LoVo (cell line): ENCODE measurements at regions not wholly inside any gene's neighbourhood (a gene's known extent, or its start where the extent isn't known, plus 50 kb on each side); places are given as distances from the start of the nearest gene placed in this dataset.

ENCODE experiments used
- DNase-seq: peaks from one replicate; pipeline ENCODE4 v3.0.0-alpha.2; 2016; ENCODE audit warnings: low spot score

DNA sequence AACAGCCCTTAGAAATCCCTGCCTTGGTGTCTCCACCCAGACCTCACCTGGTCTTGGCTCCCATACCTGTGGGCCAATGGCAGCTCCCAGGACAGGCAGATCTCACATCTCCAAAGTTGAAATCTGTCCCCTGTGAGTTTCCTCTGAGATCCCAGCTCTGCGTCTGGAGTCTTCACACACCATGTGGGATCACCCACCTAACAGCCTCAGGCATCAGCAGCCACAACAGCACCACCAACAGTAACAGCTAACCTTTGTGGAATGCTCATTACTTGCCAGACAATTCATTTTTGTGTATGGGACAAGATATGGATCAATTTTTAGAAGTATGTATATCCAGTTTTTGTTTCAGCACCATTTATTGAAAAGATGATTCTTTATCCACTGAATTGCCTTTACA lies 523.2 kb downstream of the MATN1 start:
- DNase-seq, result no peak

DNA sequence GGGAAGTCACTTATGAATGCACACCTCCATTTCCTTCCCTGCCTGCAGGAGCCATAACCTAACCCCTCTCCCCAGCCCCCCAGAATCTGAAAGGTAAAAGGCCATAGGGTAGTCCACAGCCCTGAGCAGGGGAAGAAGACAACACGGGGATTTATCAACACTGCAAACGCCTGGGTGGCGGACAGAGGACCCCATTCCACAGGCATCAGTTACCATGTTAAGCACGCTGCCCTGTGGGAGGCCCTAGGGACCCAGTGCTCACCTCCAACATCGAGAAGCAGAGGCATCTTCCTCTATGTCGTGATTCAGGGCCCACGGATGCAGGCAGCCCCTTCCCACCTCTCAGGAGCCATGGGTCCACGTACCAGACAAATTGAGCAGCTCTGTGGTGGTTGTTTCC lies 523.8 kb downstream of the MATN1 start:
- DNase-seq, result no peak

DNA sequence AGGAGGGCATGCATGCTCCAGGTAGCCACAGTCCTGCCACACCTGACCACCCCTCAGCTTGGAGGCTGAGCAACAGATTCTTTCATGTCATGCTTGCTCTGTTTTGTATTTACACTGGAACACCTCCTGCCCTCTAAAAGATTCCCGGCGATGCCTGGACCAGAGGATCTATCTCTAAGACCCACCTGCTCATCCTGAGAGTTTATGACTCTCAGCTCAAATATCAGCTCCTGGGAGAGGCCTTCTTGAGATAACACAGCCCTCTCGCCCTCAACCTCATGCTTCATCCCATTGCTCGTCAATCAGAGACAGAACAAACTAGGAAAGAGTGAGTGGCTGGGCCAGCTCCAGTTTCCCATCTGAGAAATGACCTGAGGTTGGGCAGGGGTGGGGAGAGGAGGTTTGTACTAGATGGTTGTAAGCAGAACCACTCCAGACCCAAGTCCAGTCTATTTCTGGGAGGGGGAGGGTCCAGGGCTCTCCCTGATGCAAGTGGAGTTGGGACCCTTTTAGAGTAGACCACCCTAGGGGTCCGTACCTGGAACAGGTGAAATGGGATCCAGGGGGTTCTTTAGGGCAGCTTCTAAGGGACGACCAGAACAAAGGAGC lies 524.5 kb downstream of the MATN1 start:
- DNase-seq, result no peak

DNA sequence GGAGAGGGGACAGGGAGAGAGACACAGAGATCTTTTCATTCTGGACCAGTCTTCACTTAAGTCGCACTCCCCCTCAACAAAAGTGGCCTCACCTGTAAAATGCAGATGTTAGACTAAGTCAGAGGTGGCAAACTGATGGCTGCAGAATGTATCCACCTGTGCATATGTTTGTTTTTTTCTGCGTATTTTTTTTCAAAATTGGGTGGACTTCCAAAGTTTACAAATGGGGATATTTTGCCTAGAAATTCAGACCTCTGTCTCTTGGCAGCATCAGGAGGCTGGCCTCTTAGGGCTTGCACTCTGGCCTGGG lies 525.0 kb downstream of the MATN1 start:
- DNase-seq, result no peak

DNA sequence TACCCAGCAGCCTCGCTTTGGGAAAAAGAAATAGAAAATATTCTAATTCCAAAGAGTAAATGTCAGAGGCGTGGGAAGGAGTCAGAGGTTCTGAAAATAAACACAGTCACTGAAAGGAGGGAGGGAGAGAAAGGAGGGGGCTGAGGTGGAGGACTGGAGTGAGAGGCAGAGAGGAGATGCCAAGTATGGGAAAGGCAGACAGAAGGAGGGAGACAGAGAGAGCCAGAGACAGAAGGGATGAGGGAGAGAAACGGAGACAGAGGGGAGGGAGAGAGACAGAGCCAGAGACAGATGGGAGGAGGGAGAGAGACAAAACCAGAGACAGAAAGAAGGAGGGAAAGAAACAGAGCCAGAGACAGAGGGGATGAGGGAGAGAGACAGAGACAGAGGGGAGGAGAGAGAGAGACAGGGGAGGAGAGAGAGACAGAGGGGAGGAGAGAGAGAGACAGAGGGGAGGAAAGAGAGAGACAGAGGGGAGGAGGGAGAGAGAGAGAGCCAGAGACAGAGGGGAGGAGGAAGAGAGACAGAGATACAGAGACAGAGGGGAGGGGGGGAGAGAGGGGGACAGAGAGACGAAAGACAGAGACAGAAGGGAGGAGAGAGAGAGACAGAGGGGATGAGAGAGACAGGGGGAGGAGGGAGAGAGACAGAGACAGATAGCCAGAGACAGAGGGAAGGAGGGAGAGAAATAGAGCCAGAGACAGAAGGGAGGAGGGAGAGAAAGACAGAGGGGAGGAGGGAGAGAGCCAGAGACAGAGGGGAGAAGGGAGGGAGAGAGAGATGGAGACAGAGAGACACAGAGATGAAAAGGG lies 525.5 kb downstream of the MATN1 start:
- no peak for DNase-seq

DNA sequence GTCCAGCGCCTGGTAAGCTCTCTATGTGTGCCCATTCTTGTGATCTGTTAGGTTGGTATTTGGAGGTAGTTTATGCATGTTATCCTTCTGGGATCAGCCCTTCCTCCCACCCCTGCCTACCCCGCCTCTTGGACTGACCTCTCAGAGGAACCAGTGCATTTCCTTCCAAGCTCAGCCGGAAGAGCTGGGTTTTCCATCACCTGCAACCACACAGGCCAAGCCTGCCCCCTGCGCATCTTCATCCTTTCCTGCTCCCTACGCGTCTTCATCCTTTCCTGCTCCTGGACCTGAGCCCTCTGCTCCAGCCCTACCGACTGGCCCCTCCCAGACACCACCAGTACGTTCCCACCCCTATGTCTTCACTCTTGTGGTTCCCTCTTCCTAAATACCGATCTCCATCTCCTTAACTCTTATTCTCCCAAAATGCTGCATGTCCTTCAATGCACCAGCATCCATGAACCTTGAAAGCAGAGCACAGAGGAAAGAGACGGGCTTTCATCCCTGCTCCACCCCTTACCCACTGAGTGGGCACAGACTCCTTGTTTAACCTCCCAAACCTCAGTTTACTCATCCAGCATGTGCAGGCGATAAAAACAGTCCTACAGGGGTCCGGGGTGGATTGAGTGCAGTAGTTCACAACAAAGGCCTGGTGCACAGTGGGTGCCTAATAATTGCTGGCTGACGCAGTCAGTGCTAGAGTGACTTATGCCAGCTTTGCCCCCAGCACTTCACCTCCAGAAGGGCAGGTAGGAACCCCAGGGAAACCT lies 526.3 kb downstream of the MATN1 start:
- DNase-seq, result no peak

DNA sequence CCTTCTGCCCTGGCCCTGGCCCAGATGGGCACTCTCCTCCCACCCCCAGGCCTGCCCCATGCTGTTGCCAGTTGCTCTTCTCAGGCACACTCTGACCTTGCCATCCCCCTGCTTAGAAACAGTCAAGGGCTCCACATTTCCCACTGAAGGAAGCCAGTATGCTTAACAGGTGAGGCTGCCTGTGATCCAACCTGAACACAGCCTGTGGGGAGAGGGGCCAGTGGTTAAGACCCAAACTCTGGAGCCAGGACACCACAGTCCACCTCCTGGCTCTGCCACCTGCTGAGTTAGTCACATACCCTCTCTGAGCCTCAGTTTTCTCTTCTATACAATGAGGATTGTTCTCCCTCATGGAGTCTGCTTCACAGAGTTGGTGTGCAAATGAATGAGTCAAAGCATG lies 526.9 kb downstream of the MATN1 start:
- DNase-seq, result no peak

DNA sequence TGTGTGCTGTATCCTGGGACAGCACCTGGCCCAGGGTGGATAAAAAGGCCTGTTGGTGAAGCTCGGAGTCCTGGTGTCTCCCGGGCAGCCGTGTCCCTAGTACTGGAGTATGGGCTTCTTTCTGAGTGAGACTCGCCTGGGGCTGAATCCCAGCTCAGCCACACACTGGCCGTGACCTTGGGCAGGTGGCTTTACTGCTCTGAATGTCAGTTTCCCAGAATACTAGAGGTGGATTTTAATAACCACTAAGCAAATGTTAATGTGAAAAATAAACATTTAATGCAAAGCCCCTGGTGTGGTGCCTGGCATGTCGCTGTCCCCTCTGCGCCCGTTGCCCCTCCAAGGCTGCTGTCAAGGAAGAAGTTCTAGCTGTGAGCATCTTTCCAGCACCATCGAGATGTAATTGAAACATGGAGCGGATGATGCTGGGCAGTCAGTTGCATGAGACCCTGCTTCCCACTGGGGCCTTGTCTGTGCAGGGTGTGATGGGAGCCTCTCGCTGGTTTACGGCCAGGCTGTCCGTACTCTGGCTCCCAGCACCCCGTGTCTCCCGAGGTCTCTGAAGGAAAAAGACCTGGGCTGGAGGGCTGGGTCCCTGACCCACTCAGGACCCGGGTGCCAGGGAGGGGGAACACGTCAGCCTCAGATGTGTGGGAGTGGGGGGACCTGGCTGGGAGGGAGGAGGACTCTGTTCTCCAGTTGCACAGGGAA lies 527.8 kb downstream of the MATN1 start:
- no peak for DNase-seq

DNA sequence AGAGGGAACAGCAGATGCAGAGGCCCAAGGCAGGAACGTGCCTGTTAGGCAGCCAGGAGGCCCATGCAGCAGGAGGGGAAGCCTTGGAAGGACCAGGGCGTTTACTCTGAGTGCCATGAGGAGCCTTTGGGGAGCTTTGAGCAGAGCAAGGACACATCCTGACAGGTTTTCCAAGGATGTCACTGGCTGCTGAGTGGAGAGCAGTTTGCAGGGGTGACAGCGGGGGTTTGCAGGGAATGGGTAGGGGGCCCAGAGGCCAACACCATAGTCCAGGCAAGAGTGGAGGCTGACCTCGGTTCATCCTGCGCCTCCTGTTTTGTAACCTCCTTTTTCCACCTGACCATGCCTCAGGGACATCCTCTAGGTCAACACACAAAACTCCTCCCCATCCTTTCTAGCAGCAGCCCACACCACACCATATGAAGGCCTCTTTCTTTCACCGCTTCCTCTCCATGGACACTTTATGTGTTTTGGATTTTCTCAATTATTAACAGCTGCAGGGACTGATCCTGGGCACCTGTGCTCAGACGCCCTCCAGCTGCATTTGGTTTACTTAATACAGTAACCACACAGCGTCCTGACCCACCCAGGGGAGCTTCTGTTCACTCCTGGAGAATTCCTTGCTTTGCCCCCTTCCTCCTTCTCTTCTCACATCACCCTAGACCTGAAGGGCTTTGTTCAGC lies 528.5 kb downstream of the MATN1 start:
- no peak for DNase-seq

DNA sequence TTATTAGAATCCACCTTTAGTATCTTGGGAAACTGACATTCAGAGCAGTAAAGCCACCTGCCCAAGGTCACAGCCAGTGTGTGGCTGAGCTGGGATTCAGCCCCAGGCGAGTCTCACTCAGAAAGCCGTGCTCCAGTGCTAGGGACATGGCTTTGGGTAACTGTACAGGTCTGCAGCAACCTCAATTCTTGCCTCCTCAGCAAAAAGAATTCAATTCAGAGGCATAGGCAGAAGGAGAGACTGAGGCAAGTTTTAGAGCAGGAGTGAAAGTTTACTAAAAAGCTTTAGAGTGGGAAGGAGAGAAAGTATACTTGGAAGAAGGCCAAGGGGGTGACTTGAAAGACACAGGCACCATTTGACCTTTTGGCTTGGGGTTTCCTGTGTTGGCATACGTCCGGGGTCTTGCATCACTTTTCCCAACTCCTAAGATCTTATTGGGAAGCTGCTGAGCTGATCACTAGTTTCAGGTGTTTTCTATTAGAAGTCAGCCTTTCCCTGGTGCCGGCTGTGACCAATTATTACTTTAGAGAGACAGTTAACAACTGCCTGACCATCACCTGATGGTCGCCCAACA lies 529.3 kb downstream of the MATN1 start:
- DNase-seq, result no peak

DNA sequence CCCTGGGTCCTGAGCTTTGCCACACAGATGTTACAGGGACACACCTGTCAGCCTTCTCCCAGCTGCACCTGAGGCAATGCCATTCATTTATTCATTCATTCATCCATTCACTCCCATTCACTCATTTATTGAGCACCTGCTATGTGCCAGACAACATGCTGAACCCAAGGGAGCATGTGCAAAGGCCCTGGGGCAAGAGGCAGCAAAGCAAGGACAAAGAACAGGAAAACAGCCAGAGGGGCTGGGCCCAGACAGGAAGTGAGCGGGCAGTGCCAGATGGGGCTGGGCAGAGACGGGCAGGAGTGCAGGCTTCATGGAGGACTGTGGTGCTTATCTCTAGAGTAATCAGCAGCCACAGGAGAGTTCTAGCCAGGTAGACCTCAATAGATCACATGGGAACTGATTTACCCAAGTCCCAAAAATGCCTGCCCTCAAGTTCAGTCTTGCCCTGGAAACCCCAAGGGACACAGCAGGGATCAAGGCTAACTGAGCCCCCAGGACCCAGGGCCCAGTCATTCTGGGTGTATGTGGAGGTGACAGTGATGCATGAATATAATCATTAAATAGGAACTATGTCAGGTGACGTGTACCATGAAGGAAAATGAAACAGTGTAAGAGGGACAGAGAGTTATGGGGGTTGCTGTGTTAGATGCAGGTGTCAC lies 530.3 kb downstream of the MATN1 start:
- DNase-seq, result no peak

DNA sequence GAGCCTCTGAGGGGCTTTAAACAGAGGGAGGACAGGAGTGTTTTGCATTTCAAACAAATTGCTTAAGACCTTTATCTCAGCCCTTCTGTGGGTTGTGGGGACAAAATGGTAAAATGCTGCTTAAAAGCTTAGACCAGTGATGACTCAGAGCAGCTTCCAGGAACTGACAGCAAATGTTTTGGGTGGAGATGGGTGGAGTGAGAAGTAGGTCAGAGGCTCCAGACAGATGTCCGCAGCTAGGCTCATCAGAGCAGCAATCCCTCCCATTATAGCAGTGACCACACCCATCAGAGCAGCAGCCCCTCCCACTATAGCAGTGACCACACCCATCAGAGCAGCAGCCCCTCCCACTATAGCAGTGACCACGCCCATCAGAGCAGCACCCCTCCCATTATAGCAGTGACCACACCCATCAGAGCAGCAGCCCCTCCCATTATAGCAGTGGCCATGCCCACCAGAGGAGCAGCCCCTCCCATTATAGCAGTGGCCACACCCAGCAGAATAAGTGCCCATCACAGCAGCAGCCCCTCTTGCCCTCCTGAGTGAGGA lies 532.2 kb downstream of the MATN1 start:
- DNase-seq, result peak; percentile 5

DNA sequence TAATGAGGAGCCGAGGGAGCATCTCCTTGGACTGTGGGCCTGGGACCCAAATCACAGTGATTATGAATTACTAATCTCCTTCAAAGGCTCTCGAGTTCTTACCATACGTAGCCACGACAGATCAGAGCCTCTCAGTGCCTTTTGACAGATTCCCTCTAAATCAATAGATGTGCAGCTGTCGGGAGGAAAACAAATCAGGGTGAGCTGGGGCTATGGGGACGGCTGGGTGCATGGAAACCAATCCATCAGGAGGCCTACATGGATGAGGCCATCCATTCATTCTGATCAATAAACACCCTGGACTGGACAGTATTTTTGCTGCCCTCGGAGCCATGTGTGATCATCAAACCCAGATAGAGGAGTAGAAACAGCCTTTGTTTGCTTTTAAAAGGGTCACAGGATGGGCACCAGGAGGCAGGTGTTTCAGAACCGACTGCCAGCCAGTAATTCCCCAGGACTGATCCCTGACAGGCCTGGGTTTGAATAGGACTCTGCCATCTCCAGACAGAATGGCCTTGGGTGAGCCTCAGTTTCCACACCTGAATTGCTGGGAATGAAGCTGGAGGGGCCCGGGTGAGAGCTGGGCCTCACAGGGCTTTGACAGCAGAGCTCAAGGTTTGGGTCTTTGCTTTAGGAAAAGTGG lies 532.8 kb downstream of the MATN1 start:
- no peak for DNase-seq

DNA sequence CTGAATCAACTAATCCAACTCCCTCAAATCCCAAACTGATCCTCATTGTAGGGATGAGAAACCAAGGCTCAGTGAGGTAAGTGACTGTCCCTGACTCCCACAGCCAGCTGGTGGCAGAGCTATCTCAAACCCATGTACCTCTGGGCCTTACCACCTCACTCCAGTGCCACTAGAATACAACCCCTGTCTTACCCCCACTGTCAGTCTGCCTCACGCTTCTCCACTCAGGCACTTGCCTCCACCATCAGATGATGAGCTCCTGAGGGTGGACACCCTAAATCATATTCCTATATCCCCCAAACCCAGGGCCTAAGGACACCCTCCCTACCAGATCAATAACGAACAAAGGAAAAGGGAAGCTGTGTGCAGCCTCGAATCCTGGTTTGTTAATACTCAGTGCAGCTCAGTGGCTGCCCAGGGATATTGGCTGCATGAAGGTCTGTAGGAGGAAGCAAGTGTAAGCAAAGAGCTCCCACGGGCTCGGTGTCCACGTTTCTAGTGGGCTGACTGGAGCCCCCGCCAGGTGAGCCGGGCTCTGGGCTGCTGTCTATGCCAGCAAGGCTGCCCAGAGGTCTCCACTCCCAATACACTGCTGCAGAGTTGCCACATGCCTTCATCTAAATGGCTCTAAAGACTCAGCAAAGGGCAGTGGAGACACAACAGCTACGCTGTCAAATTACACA lies 533.4 kb downstream of the MATN1 start:
- DNase-seq, result no peak

DNA sequence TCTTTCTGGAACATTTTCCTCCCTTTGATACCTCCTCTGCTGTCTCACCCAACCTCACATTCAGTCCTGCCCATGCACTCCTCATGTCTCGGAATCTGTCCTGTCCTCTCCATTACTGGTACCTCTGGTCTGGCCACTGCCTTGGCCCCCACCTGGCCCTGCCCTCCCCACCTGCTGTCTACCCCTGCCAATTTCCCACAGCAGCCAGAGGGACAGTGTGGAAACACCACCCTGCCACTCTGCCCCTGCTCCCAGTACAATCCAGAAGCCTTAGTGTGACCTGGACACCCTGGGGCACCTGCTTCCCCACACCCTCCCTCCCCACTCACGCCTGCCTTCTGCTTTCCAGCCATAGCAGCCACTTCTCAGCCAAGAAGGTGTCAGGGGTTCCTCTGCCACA lies 534.4 kb downstream of the MATN1 start:
- no peak for DNase-seq

DNA sequence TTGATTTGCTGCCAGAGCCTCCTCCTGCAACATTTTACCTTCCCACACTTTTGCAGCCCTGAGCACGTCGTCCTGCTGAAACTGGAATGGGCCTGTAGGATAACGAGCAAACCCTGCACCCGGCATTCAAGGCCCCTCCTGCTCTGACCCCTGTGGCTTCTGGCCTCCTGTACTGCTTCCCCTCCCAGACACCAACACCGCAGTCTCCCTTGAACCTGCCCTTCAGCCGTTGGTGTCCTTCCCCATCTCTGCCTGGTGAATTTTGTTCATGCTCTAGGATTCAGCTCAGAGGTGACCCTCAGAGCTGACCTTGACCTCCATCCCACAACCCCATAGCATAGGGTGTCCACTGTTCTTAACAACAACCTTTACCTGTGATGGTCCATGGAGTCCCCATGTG lies 535.1 kb downstream of the MATN1 start:
- DNase-seq, result no peak

DNA sequence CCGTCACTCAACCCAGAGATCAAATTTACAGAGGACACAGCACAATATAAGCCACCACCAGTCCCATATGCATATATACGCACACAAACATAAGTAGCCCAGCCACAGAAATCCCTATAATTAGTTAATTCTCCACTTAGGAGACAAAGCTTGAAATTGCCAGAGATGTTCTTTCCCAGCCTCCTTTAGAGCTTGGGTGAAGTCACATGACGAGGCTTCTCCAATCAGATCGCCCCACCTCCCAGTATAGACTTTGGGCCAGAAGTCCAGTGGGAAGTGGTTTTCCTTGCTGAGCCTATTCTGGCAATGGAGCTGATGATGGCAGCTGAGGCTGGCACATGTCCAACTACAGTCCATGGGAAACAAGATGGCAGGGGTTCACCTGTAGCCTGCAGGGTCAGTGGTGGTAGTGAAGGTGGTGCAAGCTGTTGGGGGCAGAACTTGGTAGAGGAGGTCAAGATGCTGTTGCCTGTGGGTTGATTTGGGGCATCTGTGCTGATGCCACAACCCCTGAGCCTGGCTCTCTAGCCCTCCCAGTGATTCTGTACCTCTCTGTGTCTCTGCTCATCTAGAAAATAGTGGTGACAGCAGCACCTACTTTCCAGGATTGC lies 535.9 kb downstream of the MATN1 start:
- DNase-seq, result no peak

DNA sequence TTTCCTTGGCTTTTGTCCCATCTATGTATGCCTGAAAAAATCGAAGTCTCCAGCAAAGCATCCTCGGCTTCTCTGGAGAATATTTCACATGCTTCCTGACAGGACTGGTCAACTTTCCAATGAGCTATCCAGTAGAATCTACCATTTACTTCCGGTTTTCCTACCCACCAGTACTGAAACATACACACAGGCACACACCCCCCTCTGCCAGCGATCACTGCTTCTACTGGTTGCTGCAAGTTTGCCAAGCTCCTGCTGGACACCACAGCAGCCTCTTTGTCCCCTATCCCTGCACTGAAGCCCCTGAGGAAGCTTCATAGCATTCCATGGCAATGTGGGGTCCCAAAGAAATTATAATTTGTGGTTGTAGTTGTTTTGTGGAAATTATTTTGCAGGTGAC lies 536.8 kb downstream of the MATN1 start:
- DNase-seq, result no peak

DNA sequence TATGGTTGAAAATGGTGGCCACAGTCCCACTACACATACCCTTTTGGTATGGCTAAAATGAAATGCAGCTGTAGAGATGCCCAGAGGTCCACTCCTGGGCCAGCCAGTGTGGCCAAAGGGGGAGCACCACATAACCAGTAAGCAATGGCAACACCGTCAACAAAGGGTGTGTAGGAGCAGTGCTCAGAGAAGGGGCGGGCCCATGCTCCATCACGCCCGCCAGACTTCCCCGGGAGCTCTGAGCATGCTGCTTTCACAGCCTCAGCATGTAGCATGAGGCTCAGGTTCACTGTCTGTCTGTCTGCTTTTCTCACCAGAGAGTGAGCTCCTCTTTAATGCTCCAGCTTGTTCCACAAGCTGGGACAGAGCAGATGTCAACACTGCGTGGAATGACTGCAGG lies 537.6 kb downstream of the MATN1 start:
- DNase-seq, result no peak
